GM21367 (cell line): ENCODE measurements at regions not wholly inside any gene's neighbourhood (a gene's known extent, or its start where the extent isn't known, plus 50 kb on each side); places are given as distances from the start of the nearest gene placed in this dataset.

ENCODE experiments used
- ATAC-seq: cut with Tn5 transposase; IDR thresholded peaks from one replicate; pipeline ENCODE4 v1.9.1; 2021; ENCODE audit not compliant: unreplicated experiment

DNA sequence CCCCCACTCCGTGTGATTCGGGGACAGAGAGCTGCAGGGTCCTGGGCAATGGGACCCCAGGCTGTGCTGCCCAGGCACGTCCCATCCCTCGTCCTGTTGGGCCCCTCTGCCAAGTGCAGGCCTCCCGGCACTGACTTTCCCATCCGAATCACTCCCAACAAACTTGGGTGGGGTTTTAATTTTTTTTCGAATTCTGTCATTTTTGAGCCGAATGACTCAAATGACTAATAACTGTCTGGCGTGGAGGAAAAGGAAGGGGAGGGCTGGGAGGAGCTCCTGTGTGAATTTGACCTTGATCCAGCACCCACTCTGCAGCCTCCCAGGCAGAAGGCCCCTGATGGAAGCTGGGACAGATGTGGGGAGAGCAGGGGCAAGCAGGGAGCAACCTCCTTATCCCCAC, 1173.2 kb downstream of the BRD1 start:
- ATAC-seq: no peak

GRCh38 chr22:48653929-48654328, 1173.7 kb downstream of the BRD1 start:
- ATAC-seq: no peak

- ATAC-seq: no peak
Measured at GRCh38 chr22:48653306-48653705, 1174.4 kb downstream of the BRD1 start.

DNA sequence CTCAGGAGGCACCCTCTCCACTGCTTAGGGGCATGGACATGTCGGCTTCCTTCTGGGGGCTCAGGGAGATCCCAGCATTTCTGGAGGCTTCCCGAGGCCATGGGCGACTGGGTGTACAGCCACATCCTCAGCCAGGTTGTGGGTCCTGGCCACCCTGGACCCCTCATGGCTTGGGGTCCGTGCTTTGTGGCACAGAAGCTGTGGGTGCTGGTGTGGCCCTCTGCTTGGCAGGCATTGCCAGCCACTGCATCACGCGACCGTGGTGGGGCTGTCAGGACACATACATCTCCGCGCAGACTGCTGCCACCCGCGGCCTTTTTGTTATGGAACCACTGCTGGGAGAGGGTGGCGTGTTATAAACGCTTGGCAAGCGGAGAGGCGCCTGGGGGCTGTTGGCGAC, 1174.9 kb downstream of the BRD1 start:
- no peak for ATAC-seq

GRCh38 chr22:48651981-48652538, 1175.6 kb downstream of the BRD1 start:
- no peak for ATAC-seq

GRCh38 chr22:48651036-48651890, 1176.4 kb downstream of the BRD1 start:
- no peak for ATAC-seq

GRCh38 chr22:48650323-48651035, 1177.2 kb downstream of the BRD1 start:
- no peak for ATAC-seq

- no peak for ATAC-seq
Measured at GRCh38 chr22:48649466-48649865, 1178.2 kb downstream of the BRD1 start.

GRCh38 chr22:48649031-48649430, 1178.6 kb downstream of the BRD1 start:
- ATAC-seq: no peak

- no peak for ATAC-seq
Measured at GRCh38 chr22:48647606-48648515, 1179.8 kb downstream of the BRD1 start.

GRCh38 chr22:48647051-48647450, 1180.6 kb downstream of the BRD1 start:
- ATAC-seq: no peak

DNA sequence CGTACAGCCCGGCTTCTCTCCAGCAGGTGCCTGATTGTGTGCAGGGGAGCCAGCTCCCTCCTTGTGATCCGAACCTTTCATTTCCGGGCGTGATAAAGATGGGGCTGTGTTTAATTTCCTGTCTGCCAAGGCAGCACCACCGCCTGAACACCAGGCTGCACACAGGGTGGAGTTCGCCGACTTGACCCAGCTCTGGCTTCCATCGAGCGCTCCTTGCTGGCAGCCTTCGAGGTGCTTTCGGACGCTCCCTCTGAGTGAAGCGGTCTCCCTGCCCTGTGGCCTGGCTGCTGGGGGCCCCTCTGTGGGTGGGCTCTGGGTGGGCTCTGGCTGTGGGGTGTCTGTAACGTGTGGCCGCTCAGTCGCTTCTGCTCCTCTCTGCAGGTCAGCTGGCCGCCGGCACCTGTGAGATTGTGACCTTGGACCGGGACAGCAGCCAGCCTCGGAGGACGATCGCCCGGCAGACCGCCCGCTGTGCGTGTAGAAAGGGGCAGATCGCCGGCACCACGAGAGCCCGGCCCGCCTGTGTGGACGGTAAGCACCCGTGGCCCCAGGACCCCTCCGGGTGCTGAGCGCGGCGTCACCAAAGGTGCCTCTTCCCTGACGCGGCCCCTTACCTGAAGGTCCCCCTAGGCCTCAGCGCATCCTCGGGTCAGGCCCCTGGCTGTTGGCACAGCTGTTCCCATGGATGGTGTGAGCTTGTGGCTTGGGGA, 1181.3 kb downstream of the BRD1 start:
- no peak for ATAC-seq

GRCh38 chr22:48645766-48646165, 1181.9 kb downstream of the BRD1 start:
- ATAC-seq: no peak

GRCh38 chr22:48644997-48645396, 1182.7 kb downstream of the BRD1 start:
- no peak for ATAC-seq

GRCh38 chr22:48644108-48644507, 1183.6 kb downstream of the BRD1 start:
- no peak for ATAC-seq

- ATAC-seq: no peak
Measured at GRCh38 chr22:48643066-48643731, 1184.5 kb downstream of the BRD1 start.

- ATAC-seq: no peak
Measured at GRCh38 chr22:48642550-48642949, 1185.1 kb downstream of the BRD1 start.

DNA sequence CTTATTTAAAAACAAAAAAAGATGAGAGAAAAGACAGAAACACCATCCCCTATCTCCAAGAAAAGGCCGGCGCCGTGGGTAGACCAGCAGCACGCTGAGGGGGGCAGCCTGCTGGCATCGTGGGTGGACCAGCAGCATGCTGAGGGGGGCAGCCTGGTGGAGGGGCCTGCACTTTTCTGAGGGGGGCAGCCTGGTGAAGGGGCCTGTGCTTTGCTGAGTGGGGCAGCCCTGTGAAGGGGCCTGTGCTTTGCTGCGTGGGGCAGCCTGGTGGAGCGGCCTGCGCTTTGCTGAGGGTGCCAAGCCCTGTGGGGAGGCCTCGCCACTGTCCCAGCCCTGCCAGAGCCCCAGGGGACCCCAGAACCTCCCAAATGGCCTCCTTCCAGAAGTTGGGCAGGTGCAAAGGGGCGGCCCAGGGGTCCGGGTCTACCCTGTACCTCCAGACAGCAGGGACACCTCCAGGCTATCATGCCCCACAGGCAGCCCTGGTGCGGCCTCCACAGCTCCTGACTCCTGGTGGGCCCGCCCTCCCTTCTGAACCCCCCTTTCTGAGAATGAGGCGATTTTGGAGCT, 1185.7 kb downstream of the BRD1 start:
- ATAC-seq: no peak
